T47D (cell line): ENCODE measurements at regions not wholly inside any gene's neighbourhood (a gene's known extent, or its start where the extent isn't known, plus 50 kb on each side); places are given as distances from the start of the nearest gene placed in this dataset.

Source experiments
- DNase-seq, 2 experiments: peaks; one replicate each; pipeline versions ENCODE4 v3.0.0 to v3.0.0-alpha.2; 2011 to 2012; ENCODE audit warnings: low read depth in 1 of 2, low spot score in 1 of 2
- JUND ChIP-seq: IDR thresholded peaks from 2 replicates; pipeline ENCODE4 v1.6.1; 2012; ENCODE audit warnings: low read depth
- in situ Hi-C: cut with HindIII; loops from 2 replicates; pipeline ENCODE4 v1.10.0; 2016; ENCODE audit warnings: low sequenced_read_pairs, low pct_unique_long_range_greater_than_20kb

GRCh38 chr5:93281980-93282772, 298.8 kb downstream of the NR2F1-AS1 start:
- TF ChIP-seq JUND = no peak

GRCh38 chr5:93280518-93280917, 300.5 kb downstream of the NR2F1-AS1 start:
- TF ChIP-seq JUND = no peak
- DNase-seq = no peak
- in situ Hi-C loops = no loop called here

More at GRCh38 chr5:93281980-93282772, 298.8 kb downstream of the NR2F1-AS1 start:
- in situ Hi-C loops = no loop called here
- DNase-seq = no peak

GRCh38 chr5:93279296-93279963, 301.6 kb downstream of the NR2F1-AS1 start:
- DNase-seq = no peak
- in situ Hi-C loops = no loop called here
- no peak for TF ChIP-seq JUND

GRCh38 chr5:93278896-93279295, 302.1 kb downstream of the NR2F1-AS1 start:
- no peak for TF ChIP-seq JUND
- no peak for DNase-seq
- in situ Hi-C loops = no loop called here

GRCh38 chr5:93277051-93277450, 304.0 kb downstream of the NR2F1-AS1 start:
- DNase-seq = no peak
- in situ Hi-C loops = no loop called here
- no peak for TF ChIP-seq JUND

GRCh38 chr5:93275376-93275775, 305.6 kb downstream of the NR2F1-AS1 start:
- DNase-seq = no peak
- no peak for TF ChIP-seq JUND
- in situ Hi-C loops = no loop called here

- in situ Hi-C loops = no loop called here
- no peak for DNase-seq
- TF ChIP-seq JUND = no peak
Observed at GRCh38 chr5:93274291-93274690, 306.7 kb downstream of the NR2F1-AS1 start.

GRCh38 chr5:93273176-93273575, 307.8 kb downstream of the NR2F1-AS1 start:
- TF ChIP-seq JUND = no peak
- no peak for DNase-seq
- in situ Hi-C loops = no loop called here

- in situ Hi-C loops = no loop called here
- DNase-seq = no peak
Observed at GRCh38 chr5:93272108-93272507, 308.9 kb downstream of the NR2F1-AS1 start.

GRCh38 chr5:93267736-93268135, 313.3 kb downstream of the NR2F1-AS1 start:
- in situ Hi-C loops = no loop called here
- TF ChIP-seq JUND = no peak
- no peak for DNase-seq

More at GRCh38 chr5:93272108-93272507, 308.9 kb downstream of the NR2F1-AS1 start:
- no peak for TF ChIP-seq JUND

- in situ Hi-C loops = no loop called here
- TF ChIP-seq JUND = no peak
- no peak for DNase-seq
Observed at GRCh38 chr5:93267276-93267675, 313.7 kb downstream of the NR2F1-AS1 start.

GRCh38 chr5:93257616-93258015, 323.4 kb downstream of the NR2F1-AS1 start:
- TF ChIP-seq JUND = no peak
- DNase-seq = no peak
- in situ Hi-C loops = no loop called here

- in situ Hi-C loops = no loop called here
- no peak for DNase-seq
- TF ChIP-seq JUND = no peak
Observed at GRCh38 chr5:93255796-93256195, 325.2 kb downstream of the NR2F1-AS1 start.

GRCh38 chr5:93252165-93252564, 328.9 kb downstream of the NR2F1-AS1 start:
- in situ Hi-C loops = no loop called here
- DNase-seq = peak in 1 of 2 experiments; percentile 8
- no peak for TF ChIP-seq JUND
